SHP77 treated with DMSO at 0.1 percent for 48 hours (cell line): ENCODE measurements at regions not wholly inside any gene's neighbourhood (a gene's known extent, or its start where the extent isn't known, plus 50 kb on each side); places are given as distances from the start of the nearest gene placed in this dataset.
"Not testable (repeated sequence)": the region's sequence is repeated elsewhere in the genome, so short reads cannot be mapped to it uniquely, and the experiment has no call there.

Experiments used
- DNase-seq: peaks from one replicate; lab custom pipeline; 2025; lab: John Stamatoyannopoulos, UW

DNA sequence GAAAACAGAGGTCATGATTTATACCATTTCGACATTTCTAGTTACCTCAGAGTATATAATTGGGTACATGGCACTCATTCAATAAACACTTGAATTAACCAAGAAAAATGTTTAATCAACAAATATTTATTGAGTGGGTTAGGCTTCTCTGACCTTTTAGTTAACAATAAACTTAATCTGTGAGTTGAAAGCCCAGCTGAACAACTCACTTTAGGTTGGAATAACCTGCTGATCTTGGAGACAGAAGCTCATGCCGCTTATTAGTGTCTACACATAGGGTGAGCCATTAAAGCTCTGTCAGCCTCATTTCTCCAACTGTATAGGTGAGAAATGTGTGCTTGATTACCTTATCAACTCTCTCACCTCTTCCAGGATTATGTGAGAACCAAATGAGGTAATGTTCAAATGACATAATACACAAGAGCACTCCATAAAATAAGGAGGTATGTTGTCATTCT is 98.2 kb upstream of the DTNBP1 start:
- DNase-seq, result no peak

DNA sequence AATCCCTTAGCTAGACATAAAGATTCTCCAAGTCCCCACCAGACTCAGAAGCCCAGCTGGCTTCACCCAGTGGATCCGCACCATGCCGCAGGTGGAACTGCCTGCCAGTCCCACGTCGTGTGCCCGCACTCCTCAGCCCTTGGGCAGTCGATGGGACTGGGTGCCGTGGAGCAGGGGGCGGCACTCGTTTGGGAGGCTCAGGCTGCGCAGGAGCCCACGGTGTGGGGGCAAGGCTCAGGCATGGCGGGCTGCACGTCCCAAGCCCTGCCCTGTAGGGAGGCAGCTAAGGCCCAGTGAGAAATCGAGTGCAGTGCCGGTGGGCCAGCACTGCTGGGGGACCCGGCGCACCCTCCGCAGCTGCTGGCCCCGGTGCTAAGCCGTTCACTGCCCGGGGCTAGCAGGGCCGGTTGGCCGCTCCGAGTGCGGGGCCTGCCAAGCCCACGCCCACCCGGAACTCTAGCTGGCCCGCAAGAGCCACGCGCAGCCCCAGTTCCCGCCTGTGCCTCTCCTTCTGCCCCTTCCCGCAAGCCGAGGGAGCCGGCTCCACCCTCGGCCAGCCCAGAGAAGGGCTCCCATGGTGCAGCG is 95.9 kb upstream of the DTNBP1 start:
- no peak for DNase-seq

DNA sequence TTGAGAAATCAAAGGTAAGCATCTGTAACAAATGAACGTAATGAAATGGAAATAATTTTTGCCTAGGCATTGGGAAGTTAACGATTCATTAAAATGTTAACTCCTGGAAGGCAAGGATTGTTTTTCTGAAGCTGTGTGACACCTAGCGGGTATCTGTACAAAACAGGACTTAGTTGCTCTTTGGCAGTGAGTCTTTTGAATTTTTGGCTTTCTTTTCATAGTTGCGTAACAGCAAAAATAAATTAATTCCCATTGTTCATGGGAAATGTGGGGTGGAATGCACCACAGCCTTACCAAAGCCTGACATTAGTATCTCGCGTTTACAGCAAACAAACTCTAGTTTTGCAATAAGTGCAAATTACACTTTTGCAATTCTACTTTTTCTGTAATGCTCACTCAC is 92.7 kb upstream of the DTNBP1 start:
- DNase-seq, result no peak

DNA sequence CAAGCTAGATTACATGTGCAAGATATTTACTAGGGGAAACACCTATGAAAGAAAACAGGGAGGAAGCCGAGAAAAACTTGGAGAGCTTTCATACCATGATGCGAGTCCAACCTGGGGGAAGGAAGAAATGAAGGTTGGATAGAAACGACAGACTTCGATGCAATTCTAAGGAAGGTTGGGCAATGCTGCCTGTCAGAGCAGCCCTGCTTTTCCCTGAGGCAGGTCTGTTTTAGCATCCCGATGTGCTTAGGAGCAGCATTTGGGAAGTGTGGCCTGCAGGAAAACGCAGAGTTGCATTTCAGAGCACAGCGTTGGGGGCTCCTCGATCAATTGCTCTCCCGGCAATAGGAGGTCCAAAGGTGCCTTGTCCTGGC is 91.9 kb upstream of the DTNBP1 start:
- DNase-seq, result no peak

DNA sequence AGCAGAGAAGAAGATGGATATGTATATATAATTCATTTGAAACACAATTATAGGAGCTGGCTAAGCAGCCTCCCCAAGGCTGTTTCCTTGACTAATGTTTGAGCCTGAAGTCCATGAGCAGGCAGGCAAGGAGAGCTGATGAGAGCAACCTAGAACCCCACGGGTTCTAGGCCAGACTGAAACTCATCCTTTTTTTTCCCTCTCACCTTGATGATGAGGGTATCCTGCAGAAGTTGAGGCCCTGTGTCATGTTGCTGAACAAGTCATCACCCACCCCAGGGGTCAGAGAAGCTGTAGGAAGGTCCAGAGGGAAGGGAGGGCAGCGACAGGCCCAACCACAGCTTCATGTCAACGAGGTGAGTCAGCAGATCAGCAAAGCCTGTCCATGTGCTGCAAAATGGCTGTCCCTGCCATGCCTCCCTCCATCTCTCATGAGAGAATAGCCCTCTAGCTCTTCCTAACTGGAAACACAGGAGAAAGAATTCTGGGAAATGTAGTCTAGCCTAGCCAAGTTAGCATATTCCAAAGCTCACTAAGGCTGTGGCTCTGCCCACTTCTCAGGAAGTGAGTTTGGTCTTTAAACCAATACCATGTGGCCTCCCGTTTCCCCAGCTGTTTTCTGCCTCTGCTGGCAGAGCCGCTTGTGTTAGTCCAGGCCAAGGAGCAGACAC is 91.3 kb upstream of the DTNBP1 start:
- no peak for DNase-seq

DNA sequence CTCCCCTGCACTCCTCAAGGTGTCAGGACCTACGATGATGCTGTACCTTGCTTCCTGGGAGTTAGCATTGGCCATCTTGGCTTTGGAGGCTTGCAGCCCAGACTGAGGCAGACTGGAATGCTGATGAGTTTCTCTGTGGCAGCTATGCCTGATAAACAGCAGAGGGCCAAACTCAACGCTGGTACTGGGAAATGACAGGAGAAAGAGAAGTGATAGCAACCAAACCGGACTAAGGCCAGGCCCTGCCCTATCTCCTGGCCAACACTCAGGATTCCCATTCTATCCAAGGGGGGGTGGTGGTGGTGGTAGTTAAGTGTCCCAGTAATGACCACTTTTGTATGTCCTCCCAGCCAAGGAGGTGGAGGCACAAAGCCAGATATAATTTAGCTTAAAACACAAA is 90.0 kb upstream of the DTNBP1 start:
- no peak for DNase-seq

DNA sequence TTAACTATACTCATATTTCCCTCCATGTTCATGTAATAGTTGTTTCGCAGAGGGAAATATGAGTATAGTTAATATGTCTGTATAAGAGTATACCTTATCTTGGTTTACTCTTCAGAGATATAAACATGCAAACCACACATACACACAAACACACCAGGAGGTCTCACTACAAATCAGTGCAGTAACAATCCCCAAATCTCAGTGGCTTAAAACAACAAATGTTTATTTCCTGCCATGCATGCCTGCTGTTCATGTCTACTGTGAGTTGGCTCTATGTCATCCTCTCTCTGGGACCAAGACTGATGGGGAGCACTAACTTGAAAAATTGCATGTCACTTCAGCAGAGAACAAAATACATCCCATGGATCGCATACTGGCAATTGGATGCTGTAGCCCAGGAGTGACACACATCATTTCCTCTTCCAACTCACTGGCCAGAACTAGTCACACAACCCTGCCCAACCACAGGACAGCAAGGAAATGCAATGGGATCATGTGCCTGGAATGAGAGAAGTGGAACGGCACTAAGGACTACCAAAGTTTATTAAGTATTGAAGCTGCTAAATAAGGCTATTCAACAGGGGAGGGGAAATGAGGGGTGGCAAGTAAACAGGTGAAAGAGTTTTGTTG is 89.0 kb upstream of the DTNBP1 start:
- DNase-seq, result no peak

DNA sequence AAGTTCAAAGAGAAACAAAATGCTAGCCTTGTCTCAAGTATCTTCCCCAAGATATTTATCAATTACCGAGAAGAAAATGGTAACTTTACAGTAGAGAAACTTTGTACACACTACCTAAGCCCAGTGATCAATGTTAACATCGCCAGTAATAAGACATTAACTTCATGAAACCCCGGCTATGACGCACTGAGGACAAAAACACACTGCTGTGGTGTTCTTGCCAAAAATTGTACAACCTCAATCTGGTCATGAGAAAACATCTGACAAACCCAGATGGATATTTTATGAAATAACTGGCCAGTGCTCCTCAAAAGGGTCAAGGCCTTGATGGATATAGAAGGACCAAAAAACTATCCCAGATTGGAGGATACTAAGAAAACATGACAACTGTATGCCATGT is 85.5 kb upstream of the DTNBP1 start:
- DNase-seq, result no peak

DNA sequence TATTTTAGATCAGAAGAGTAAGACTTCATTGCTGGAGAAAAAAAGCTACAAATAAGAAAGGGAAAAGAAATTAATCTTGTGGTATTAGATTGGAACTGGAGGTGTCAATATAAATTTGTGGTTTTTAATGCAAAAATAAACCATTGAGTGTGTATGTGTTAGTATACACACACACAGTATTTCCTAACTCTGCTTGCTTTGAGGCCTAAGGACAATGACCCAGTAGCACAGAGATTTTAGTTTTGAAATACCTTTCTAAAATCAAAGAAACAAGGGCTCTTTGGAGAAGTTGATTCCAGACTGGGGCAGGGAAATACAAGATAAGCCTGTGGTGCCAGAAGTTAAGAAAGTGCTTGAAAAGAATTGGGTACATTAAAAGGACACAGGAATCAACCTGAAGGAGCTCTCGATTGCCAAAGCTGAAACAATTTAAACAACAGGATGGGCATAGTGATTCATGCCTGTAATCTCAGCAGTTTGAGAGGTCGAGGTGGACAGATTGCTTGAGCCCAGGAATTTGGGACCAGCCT is 84.6 kb upstream of the DTNBP1 start:
- DNase-seq, result no peak

DNA sequence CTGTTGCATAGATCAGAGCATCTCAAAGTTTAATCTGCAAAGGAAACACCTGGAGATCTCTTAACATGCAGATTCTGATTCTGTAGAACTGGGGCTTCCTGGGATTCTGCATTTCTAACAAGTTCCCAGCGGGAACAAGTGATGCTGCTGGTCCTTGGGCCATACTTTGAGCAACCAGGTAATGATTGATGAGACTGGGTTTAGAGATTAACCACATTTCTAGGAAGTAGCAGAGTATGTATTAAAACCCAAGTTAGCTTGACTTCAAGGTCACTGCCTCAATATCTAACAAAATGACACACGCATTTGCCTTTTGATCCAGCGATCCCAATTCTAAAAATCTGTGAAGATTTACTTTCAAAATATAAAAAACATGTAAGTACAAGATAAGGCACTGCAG is 83.0 kb upstream of the DTNBP1 start:
- DNase-seq, result no peak

DNA sequence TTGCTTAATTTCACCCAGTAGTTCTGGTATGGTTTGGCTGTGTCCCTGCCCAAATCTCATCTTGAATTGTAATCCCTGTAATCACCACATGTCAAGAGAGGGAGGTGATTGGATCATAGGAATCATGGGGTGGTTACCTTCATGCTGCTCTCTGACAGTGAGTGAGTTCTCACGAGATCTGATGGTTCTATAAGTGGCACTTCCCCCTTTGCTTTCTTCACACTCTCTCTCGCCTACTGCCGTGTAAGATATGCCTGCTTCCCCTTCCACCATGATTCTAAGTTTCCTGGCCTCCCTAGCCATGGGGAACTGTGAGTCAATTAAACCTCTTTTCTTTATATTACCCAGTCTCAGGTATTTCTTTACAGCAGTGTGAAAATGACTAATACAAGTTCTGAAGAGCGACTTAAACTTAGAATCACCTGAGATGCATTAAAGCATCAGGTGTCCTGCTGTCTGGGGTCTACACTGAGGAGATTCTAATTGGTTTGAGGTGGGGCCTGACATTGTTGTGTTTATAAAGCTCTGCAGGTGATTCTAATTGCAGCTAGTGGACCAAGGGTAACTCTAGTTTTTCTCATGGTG is 82.1 kb upstream of the DTNBP1 start:
- no peak for DNase-seq

DNA sequence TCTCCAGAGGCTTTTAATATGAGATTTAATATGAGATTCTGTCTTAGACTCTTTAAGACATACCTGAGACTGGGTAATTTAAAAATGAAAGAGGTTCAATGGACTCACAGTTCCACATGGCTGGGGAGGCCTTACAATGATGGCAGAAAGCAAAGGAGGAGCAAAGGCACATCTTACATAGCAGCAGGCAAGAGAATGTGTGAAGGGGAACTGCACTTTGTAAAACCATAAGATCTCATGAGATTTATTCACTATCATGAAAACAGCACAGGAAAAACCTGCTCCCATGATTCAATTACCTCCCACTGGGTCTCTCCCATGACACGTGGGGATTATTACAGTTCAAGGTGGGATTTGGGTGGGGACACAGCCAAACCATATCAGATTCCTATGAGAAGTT is 79.2 kb upstream of the DTNBP1 start:
- not testable (repeated sequence) for DNase-seq

DNA sequence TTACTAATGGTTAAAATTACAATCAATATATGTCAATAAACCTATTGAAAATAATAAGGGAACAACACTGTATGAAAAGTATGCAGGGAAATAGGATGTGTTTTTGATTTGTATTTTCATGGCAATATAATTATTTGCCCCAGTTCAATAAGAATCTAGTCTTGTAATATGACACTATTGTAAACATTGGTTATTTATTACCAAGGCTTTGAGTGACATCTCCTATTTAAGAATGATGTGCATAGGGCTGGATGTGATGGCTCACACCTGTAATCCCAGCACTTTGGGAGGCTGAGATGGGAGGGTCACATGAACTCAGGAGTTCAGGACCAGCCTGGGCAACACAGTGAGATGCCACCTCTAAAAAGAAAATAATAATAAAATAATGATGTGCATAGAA is 78.6 kb upstream of the DTNBP1 start:
- DNase-seq, result no peak

DNA sequence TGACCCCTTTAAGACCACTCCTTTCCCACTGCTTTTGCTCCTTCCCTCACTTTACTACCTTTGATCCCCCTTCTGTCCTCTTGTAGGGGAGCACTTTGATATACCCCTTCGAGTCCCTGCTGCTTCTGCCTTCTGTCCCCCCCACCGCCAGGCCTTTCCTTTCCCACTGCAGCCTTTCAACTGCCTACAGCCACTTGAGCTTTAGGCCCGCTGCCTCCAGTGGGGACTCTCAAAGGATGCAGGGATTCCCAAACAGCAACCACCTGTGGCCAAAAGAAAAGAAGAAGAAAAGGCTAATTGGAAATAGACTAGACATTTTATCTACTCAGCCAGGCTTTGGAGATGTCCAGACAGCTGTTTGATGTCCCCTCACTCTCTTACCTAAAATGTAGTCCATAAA is 77.0 kb upstream of the DTNBP1 start:
- no peak for DNase-seq

DNA sequence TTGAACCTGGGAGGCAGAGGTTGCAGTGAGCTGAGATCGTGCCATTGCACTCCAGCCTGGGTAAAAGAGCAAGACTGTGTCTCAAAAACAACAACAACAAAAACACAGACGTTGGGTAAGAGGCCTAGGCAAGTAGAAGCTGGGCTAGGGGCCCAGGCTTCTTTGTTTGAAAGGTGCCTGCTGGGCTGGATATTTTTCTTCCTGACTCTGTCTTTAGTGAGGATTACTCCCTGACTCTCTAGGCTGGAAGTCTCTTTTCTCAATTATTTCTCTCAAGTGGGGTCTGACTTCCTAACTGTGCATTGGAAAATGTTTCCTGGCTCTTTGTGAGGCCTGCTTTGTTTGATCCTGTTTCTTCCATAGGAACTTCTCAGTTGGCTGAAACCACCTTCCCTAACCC is 76.5 kb upstream of the DTNBP1 start:
- no peak for DNase-seq

DNA sequence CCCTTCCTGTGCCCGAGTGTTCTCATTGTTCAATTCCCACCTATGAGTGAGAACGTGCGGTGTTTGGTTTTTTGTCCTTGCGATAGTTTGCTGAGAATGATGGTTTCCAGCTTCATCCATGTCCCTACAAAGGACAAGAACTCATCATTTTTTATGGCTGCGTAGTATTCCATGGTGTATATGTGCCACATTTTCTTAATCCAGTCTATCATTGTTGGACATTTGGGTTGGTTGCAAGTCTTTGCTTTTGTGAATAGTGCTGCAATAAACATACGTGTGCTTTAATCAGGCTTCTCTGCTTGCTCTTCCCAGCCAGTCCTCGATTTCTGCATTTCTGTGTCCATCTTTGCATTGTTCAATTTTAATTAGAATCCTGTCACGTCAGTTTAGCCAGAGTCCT is 75.4 kb upstream of the DTNBP1 start:
- not testable (repeated sequence) for DNase-seq

DNA sequence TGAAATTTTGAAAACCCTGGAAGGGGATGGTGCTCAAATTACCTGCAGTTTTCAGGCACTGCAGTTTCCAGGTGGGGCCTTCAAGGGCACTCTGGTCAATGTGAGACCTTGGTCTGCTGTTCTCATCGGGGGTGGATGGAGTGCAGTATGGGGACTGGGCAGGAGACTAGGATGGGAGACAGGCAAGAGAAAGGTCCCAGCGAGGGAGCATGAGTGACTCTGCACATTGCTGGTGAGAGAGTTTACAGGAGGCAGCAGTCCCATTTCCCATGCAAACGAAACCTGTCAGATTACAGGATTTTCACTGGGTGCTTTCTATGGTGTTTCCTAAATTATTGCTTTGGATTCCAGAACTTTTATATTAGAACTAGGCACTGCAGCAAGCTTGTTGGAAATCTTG is 73.5 kb upstream of the DTNBP1 start:
- no peak for DNase-seq

DNA sequence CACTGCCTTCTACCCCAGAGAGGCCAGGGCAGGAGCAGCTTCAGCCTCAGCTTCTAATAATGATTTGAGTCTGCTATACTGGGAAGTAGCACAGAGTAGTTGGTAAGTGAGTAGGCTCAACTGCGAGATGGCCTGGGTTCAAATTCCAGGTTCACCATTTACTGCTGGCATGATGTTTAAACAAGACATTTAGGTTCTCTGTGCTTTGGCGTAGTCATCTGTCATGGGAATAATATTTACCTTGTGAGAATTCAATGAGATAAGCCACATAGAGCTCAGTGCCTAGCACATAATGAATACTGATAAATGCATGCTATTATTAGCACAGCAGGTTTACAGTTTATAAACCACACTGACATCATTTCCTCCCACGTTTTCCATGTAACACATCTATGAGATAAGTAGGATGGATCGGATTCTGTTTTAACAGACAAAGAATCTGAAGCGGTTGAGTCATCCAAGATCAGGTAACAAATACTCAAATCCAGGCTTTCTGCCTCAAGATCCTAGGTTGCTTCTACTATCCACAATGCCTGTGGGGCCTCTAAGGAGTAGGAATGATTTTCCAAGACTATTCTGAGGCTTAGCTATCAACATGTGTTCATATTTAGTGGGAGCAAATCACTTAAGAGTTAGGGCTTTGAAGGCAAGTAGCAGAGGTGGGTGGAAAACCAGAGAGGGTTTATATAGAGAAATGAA is 72.9 kb upstream of the DTNBP1 start:
- peak; percentile 38 for DNase-seq

DNA sequence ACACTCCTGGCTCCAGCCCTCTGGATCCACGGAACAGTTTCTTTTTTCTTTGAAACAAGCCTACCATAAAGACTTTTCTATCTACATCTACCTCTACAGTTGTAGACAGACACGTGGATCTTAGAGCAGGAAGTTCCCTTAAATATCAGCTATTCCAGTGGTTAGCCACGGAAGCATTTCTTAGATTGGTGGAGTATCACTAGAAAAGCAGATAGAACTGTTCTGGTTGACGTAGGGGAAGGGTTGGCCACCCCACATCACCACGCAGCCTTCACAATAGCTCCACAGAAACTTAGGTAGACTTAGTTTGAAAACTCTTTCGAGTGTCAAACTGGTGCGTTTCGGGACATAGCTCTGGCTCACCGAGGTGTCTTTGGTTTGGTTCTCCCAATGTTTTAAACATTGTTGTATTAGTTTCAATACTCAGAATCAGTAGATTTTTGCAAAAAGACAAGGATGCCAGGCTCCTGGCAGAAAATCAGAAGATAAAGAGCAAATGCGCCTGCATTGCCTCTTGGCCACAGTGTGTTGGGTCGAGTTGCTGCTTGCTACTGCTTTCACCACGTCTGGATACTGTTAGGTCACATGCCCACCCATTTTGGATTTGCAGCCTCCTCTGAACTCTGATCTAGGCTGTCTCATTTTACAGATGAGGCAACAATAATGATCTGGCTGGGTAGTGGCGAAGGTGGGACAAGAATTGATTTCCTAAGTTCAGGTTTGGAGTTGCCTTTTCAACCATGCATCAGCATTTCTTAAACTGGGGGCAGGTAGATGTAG is 71.5 kb upstream of the DTNBP1 start:
- DNase-seq, result no peak

DNA sequence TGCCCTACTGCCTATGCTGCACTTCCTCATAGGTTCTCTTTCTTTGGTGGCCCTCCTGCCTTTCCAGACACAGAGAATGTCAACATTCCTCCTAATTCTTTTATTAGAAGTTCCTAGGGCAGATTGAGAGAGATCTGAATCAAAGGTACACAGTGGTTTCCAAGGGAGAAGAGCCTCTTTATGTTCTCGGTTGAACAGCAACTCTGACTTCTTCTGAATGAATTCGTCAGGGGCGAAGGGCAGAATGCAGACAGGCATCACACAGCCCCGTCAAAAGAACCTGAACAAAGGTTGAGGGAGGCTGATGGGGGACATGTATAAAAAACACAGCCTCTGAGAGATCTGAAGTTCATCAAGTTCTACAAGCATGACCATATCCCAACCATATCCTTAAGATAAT is 68.1 kb upstream of the DTNBP1 start:
- no peak for DNase-seq

DNA sequence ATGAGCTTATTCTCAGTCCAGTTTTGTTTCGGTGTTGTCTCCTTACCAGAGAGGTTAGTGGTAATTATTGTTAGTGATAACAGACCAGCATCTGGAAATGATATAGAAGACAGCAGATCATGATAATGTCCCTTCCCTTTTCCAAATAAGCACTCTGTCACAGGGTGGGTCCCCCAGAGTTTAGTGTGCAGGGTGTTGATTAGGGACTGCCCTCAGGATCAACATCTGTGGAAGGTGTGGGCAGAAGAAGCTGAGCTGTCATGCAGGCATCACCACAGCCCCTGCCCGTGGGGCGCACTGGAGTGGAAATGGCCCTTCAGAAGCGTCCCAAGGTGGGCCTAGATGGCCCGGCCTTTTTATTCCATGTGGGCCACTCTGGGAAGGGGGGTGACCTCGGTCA is 67.6 kb upstream of the DTNBP1 start:
- no peak for DNase-seq

DNA sequence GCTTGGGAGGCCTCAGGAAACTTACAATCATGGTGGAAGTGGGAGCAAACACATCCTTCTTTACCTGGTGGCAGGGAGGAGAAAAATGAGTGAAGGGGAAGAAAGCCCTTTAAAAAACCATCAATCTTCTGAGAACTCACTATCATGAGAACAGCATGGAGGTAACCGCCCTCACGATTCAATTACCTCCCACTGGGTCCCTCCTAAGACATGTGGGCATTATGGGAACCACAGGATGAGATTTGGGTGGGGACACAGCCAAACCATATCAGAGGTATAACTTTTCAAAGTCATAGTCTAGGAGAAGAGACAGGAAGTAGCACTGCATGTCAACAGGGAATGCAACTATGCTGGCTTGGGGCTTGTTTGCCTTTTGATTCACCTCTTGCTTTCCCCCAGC is 59.9 kb upstream of the DTNBP1 start:
- DNase-seq, result no peak
